Endodermal cell (in vitro differentiated cells): ENCODE measurements at regions not wholly inside any gene's neighbourhood (a gene's known extent, or its start where the extent isn't known, plus 50 kb on each side); places are given as distances from the start of the nearest gene placed in this dataset.
"Not testable (repeated sequence)": the region's sequence is repeated elsewhere in the genome, so short reads cannot be mapped to it uniquely, and the experiment has no call there.

Source experiments
- DNase-seq: peaks from one replicate; pipeline ENCODE4 v3.0.0-alpha.2; 2017
- H3K27ac ChIP-seq: 2 replicates; pipeline ENCODE4 v1.5.1; 2013; ENCODE audit warnings: mild to moderate bottlenecking, low read depth, low read length, moderate library complexity
- H3K27me3 ChIP-seq: 2 replicates; pipeline ENCODE4 v1.6.1; 2013; ENCODE audit warnings: mild to moderate bottlenecking, low read length, moderate library complexity; ENCODE audit not compliant: insufficient read depth, control insufficient read depth, poor library complexity, severe bottlenecking
- H3K36me3 ChIP-seq: 2 replicates; pipeline ENCODE4 v1.7.0; 2013; ENCODE audit warnings: mild to moderate bottlenecking, low read length, moderate library complexity; ENCODE audit not compliant: control insufficient read depth, insufficient read depth
- H3K4me1 ChIP-seq: one replicate; pipeline ENCODE4 v1.7.0; 2013; ENCODE audit warnings: low read length; ENCODE audit not compliant: control insufficient read depth, insufficient read depth
- H3K4me3 ChIP-seq: 2 replicates; pipeline ENCODE4 v1.5.1; 2013; ENCODE audit warnings: mild to moderate bottlenecking, low read length, moderate library complexity
- H3K9ac ChIP-seq: 2 replicates; pipeline ENCODE4 v1.6.1; 2013; ENCODE audit warnings: mild to moderate bottlenecking, low read length, moderate library complexity; ENCODE audit not compliant: poor library complexity, severe bottlenecking; ENCODE audit errors: extremely low read depth
- H3K9me3 ChIP-seq: 2 replicates; pipeline ENCODE4 v1.6.1; 2013; ENCODE audit warnings: mild to moderate bottlenecking, low read length, moderate library complexity; ENCODE audit not compliant: control insufficient read depth
- H3K27ac Mint-ChIP-seq: 2 replicates; pipeline ENCODE4 v1.8.0; 2020; ENCODE audit warnings: mixed read lengths
- H3K27me3 Mint-ChIP-seq: 2 replicates; pipeline ENCODE4 v1.8.0; 2021; ENCODE audit warnings: mild to moderate bottlenecking, mixed read lengths; ENCODE audit not compliant: insufficient read depth
- H3K36me3 Mint-ChIP-seq: 2 replicates; pipeline ENCODE4 v1.8.0; 2020; ENCODE audit warnings: low read depth, mixed read lengths
- H3K4me1 Mint-ChIP-seq: 2 replicates; pipeline ENCODE4 v1.8.0; 2020; ENCODE audit warnings: mixed read lengths
- H3K4me3 Mint-ChIP-seq: 2 replicates; pipeline ENCODE4 v1.8.0; 2020; ENCODE audit warnings: mild to moderate bottlenecking, moderate library complexity, mixed read lengths
- H3K9me3 Mint-ChIP-seq: 2 replicates; pipeline ENCODE4 v1.8.0; 2020; ENCODE audit warnings: mild to moderate bottlenecking, mixed read lengths
- CTCF ChIP-seq: fragments of 200-600 bp; sonication (generic); conservative IDR thresholded peaks from 2 replicates; pipeline ENCODE4 v1.5.0; 2021; ENCODE audit warnings: antibody characterized with exemption, mild to moderate bottlenecking
- WGBS, 2 experiments: methylation state at CpG; one replicate each; pipeline versions ENCODE4 v1.1.5 to v1.1.7; 2013; ENCODE audit warnings: missing lambda C conversion rate in 2 of 2, mixed read lengths in 1 of 2; ENCODE audit not compliant: insufficient coverage in 1 of 2, insufficient read length in 1 of 2; 5-methylcytosine and 5-hydroxymethylcytosine counted together

- DNase-seq: no peak
- no peak for TF ChIP-seq CTCF
- H3K4me1 Mint-ChIP-seq: peaks cover 14% of the 10 kb centered on the region
- H3K4me3 ChIP-seq: no peak overlapping the region
- no peak overlapping the region for H3K9ac ChIP-seq
- H3K36me3 Mint-ChIP-seq: no peaks in the 10 kb centered on the region
- whole genome bisulfite sequencing, 2 experiments: 86 to 96% methylated on average over 1 of the region's 1 CpG
- peaks cover 5% of the 10 kb centered on the region for H3K9me3 Mint-ChIP-seq
- H3K9me3 ChIP-seq: no peaks in the 10 kb centered on the region
- H3K27ac Mint-ChIP-seq: no peak overlapping the region
- no peak overlapping the region for H3K4me3 Mint-ChIP-seq
- H3K27ac ChIP-seq: no peak overlapping the region
- peaks cover 8% of the 10 kb centered on the region for H3K27me3 Mint-ChIP-seq
- H3K4me1 ChIP-seq: peaks cover 4% of the 10 kb centered on the region
- H3K27me3 ChIP-seq: no peaks in the 10 kb centered on the region
- H3K36me3 ChIP-seq: no peaks in the 10 kb centered on the region
Observed at GRCh38 chr7:142563470-142563869, 185.8 kb upstream of the PRSS1 start.

- H3K4me3 Mint-ChIP-seq: no peak overlapping the region
- H3K27ac Mint-ChIP-seq: no peak overlapping the region
- H3K27me3 Mint-ChIP-seq: peaks cover 8% of the 10 kb centered on the region
Observed at GRCh38 chr7:142562688-142563087, 186.6 kb upstream of the PRSS1 start.

GRCh38 chr7:142561396-142561795, 187.9 kb upstream of the PRSS1 start:
- H3K4me3 ChIP-seq, DNase-seq, H3K9me3 Mint-ChIP-seq, H3K27ac ChIP-seq, H3K9me3 ChIP-seq, H3K27me3 Mint-ChIP-seq, H3K27ac Mint-ChIP-seq, H3K9ac ChIP-seq, H3K36me3 ChIP-seq, H3K27me3 ChIP-seq, H3K36me3 Mint-ChIP-seq, H3K4me3 Mint-ChIP-seq, H3K4me1 ChIP-seq: not testable (repeated sequence)
- 90% methylated on average over 3 of the region's 3 CpGs; no CpG with 5 or more reads in 1 of the 2 experiments for WGBS, 2 experiments
- peaks cover 14% of the 10 kb centered on the region for H3K4me1 Mint-ChIP-seq

More at GRCh38 chr7:142562688-142563087, 186.6 kb upstream of the PRSS1 start:
- H3K4me1 Mint-ChIP-seq: peaks cover 14% of the 10 kb centered on the region
- Histone ChIP-seq H3K4me3 (no peak overlapping the region), H3K27ac (no peak overlapping the region), H3K27me3 (no peaks in the 10 kb centered on the region), H3K4me1 (peaks cover 4% of the 10 kb centered on the region), H3K9me3 (no peaks in the 10 kb centered on the region), H3K9ac (no peak overlapping the region), H3K36me3 (no peaks in the 10 kb centered on the region)
- WGBS, 2 experiments: 60 to 83% methylated on average over 1 of the region's 1 CpG
- no peak for TF ChIP-seq CTCF
- no peak for DNase-seq
- H3K36me3 Mint-ChIP-seq: no peaks in the 10 kb centered on the region
- H3K9me3 Mint-ChIP-seq: peaks cover 5% of the 10 kb centered on the region

- not testable (repeated sequence) for H3K36me3 ChIP-seq, H3K27me3 ChIP-seq, H3K4me1 ChIP-seq, H3K36me3 Mint-ChIP-seq, H3K9me3 ChIP-seq, H3K27ac ChIP-seq, H3K4me3 ChIP-seq, H3K9ac ChIP-seq, DNase-seq, H3K27ac Mint-ChIP-seq, H3K9me3 Mint-ChIP-seq, H3K27me3 Mint-ChIP-seq, H3K4me3 Mint-ChIP-seq
- H3K4me1 Mint-ChIP-seq: peaks cover 14% of the 10 kb centered on the region
- 84% methylated on average over 2 of the region's 6 CpGs; no CpG with 5 or more reads in 1 of the 2 experiments for WGBS, 2 experiments
Observed at GRCh38 chr7:142560770-142561169, 188.5 kb upstream of the PRSS1 start.
